ENCODE measurements at regions not wholly inside any gene's neighbourhood (a gene's known extent, or its start where the extent isn't known, plus 50 kb on each side); places are given as distances from the start of the nearest gene placed in this dataset.

- TF ChIP-seq CTCF (IDR thresholded peaks at IDR 0.05) (no peak), POLR2A (IDR thresholded peaks at IDR 0.05) (no peak)
Observed at GRCh38 chr12:90757957-90758356, 197.0 kb downstream of the CCER1 start.
